ENCODE measurements at regions not wholly inside any gene's neighbourhood (a gene's known extent, or its start where the extent isn't known, plus 50 kb on each side); places are given as distances from the start of the nearest gene placed in this dataset.

GRCh38 chr1:239155466-239156091 lies 230.8 kb upstream of the CHRM3 start:
- intact Hi-C loops (cut with DNase I): no loop called here
- Histone ChIP-seq H3K9me3 (no peaks in the 10 kb centered on the region), H3K4me3 (no peak overlapping the region), H3K27ac (no peak overlapping the region), H3K27me3 (no peaks in the 10 kb centered on the region), H3K4me1 (no peaks in the 10 kb centered on the region), H3K36me3 (no peaks in the 10 kb centered on the region)
- ATAC-seq: no peak
- no peak for TF ChIP-seq CTCF (IDR thresholded peaks at IDR 0.05)
- no peak for DNase-seq

GRCh38 chr1:239151937-239152336 lies 234.4 kb upstream of the CHRM3 start:
- Histone ChIP-seq H3K27ac (no peak overlapping the region), H3K4me1 (no peaks in the 10 kb centered on the region), H3K9me3 (no peaks in the 10 kb centered on the region), H3K4me3 (no peak overlapping the region), H3K36me3 (no peaks in the 10 kb centered on the region), H3K27me3 (no peaks in the 10 kb centered on the region)
- DNase-seq: no peak
- intact Hi-C loops (cut with DNase I): no loop called here
- ATAC-seq: no peak
- TF ChIP-seq CTCF (IDR thresholded peaks at IDR 0.05): no peak

GRCh38 chr1:239140968-239141367 lies 245.4 kb upstream of the CHRM3 start:
- Histone ChIP-seq H3K4me1 (no peaks in the 10 kb centered on the region), H3K9me3 (peaks cover 0 to 3% of the 10 kb centered on the region in 2 donors), H3K4me3 (no peak overlapping the region), H3K36me3 (no peaks in the 10 kb centered on the region), H3K27ac (no peak overlapping the region), H3K27me3 (no peaks in the 10 kb centered on the region)
- ATAC-seq: no peak
- intact Hi-C loops (cut with DNase I): no loop called here
- DNase-seq: no peak
- no peak for TF ChIP-seq CTCF (IDR thresholded peaks at IDR 0.05)

GRCh38 chr1:239139801-239140200 lies 246.6 kb upstream of the CHRM3 start:
- Histone ChIP-seq H3K27ac (no peak overlapping the region), H3K27me3 (no peaks in the 10 kb centered on the region), H3K4me1 (no peaks in the 10 kb centered on the region), H3K9me3 (peaks cover 0 to 6% of the 10 kb centered on the region in 2 donors), H3K36me3 (no peaks in the 10 kb centered on the region), H3K4me3 (no peak overlapping the region)
- ATAC-seq (no peak), DNase-seq (no peak)
- no peak for TF ChIP-seq CTCF (IDR thresholded peaks at IDR 0.05)
- intact Hi-C loops (cut with DNase I): no loop called here

- intact Hi-C loops (cut with DNase I): no loop called here
- no peak for ATAC-seq
- TF ChIP-seq CTCF (IDR thresholded peaks at IDR 0.05): no peak
- no peaks in the 10 kb centered on the region for H3K9me3 ChIP-seq
- no peaks in the 10 kb centered on the region for H3K27me3 ChIP-seq
- H3K27ac ChIP-seq: no peak overlapping the region
- H3K36me3 ChIP-seq: no peaks in the 10 kb centered on the region
- no peak overlapping the region for H3K4me3 ChIP-seq
- DNase-seq: no peak
- no peaks in the 10 kb centered on the region for H3K4me1 ChIP-seq
Observed at GRCh38 chr1:239128541-239128940, 257.8 kb upstream of the CHRM3 start.
